ENCODE measurements at regions not wholly inside any gene's neighbourhood (a gene's known extent, or its start where the extent isn't known, plus 50 kb on each side); places are given as distances from the start of the nearest gene placed in this dataset.
"Not testable (repeated sequence)": the region's sequence is repeated elsewhere in the genome, so short reads cannot be mapped to it uniquely, and the experiment has no call there.

DNA sequence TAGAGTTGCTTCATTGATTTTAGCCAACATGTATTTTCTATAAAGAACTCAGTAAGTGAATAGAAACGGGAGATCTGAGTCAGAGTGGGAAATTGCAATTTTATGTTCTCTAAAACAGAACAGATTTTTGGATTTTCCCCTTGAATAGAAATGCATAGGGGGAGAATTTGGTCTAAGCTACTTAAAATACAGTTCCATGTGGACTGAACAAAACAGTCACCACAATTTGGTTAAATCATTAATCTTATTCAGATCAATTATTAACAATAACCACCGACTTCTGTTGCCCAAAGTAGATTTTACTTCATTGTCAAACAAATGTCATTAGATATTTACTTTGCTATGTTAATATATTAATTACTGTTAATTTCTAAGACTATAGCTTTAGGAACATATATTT lies 107.7 kb downstream of the SCG2 start:
- Histone ChIP-seq H3K36me3 (replicated peaks in 1 of 2; ENCODE audit: control insufficient read depth in 1 of 2, insufficient read depth in 2 of 2, low read length in 2 of 2) (no peaks in the 10 kb centered on the region), H3K4me3 (replicated peaks in 1 of 3; ENCODE audit: low read depth in 2 of 3, low read length in 3 of 3) (no peak overlapping the region), H3K27me3 (ENCODE audit: control insufficient read depth in 2 of 2, insufficient read depth in 2 of 2, low read length in 2 of 2) (no peaks in the 10 kb centered on the region), H3K9me3 (replicated peaks in 1 of 2; ENCODE audit: control insufficient read depth in 1 of 2, insufficient read depth in 1 of 2, low read length in 2 of 2) (no peaks in the 10 kb centered on the region), H3K9ac (ENCODE audit: insufficient read depth, low read length, poor library complexity, severe bottlenecking) (no peak overlapping the region), H3K79me2 (ENCODE audit: insufficient read depth, low read length) (no peaks in the 10 kb centered on the region), H4K20me1 (ENCODE audit: insufficient read depth, low read length) (no peaks in the 10 kb centered on the region), H2AFZ (ENCODE audit: insufficient read depth, low read depth, low read length, poor library complexity, severe bottlenecking) (no peak overlapping the region), H3K4me2 (replicated peaks; ENCODE audit: extremely low read depth, low read length, poor library complexity, severe bottlenecking) (no peak overlapping the region), H3K4me1 (ENCODE audit: control insufficient read depth in 1 of 2, insufficient read depth in 2 of 2, low read length in 2 of 2) (no peaks in the 10 kb centered on the region), H3K27ac (ENCODE audit: low read depth in 1 of 2, low read length in 2 of 2) (no peak overlapping the region)
- no peak for TF ChIP-seq CTCF (IDR thresholded peaks at IDR 0.05)
- Mint-ChIP-seq H3K9me3 (peaks cover 0 to 13% (median 3%) of the 10 kb centered on the region in 7 donors), H3K27me3 (ENCODE audit: low read depth in 3 of 3) (peaks cover 0 to 1% (median 0%) of the 10 kb centered on the region in 3 donors), H3K36me3 (no peaks in the 10 kb centered on the region), H3K4me1 (no peaks in the 10 kb centered on the region), H3K27ac (no peak overlapping the region), H3K4me3 (no peak overlapping the region)
- intact Hi-C loops (cut with micrococcal nuclease) = no loop called here
- DNase-seq = no peak
- no CpG with 5 or more reads among the region's 2 CpGs for WGBS (ENCODE audit: insufficient coverage)

DNA sequence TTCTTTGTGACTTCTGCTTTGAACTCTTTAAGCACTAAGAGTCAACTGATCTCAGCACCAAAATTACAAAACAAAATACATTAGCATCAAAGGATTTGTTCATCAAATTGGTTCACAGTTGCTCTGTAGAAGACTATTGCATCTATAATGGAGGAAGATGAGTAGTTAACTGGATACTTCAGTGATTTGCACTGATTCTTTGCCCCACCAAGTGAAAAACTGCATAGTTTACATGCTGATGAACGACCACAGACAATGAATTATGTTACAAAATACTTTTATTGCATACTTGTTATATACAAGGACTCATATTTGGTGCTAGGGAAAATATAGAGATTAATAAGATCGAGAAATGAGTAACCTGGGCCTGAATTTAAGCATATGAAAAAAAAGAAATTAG lies 107.2 kb downstream of the SCG2 start:
- Histone ChIP-seq H3K79me2 (ENCODE audit: insufficient read depth, low read length) (no peaks in the 10 kb centered on the region), H3K27me3 (ENCODE audit: control insufficient read depth in 2 of 2, insufficient read depth in 2 of 2, low read length in 2 of 2) (no peaks in the 10 kb centered on the region), H3K36me3 (replicated peaks in 1 of 2; ENCODE audit: control insufficient read depth in 1 of 2, insufficient read depth in 2 of 2, low read length in 2 of 2) (no peaks in the 10 kb centered on the region), H3K27ac (ENCODE audit: low read depth in 1 of 2, low read length in 2 of 2) (no peak overlapping the region), H3K4me3 (replicated peaks in 1 of 3; ENCODE audit: low read depth in 2 of 3, low read length in 3 of 3) (no peak overlapping the region), H3K9me3 (replicated peaks in 1 of 2; ENCODE audit: control insufficient read depth in 1 of 2, insufficient read depth in 1 of 2, low read length in 2 of 2) (no peaks in the 10 kb centered on the region), H2AFZ (ENCODE audit: insufficient read depth, low read depth, low read length, poor library complexity, severe bottlenecking) (no peak overlapping the region), H3K4me1 (ENCODE audit: control insufficient read depth in 1 of 2, insufficient read depth in 2 of 2, low read length in 2 of 2) (no peaks in the 10 kb centered on the region), H3K4me2 (replicated peaks; ENCODE audit: extremely low read depth, low read length, poor library complexity, severe bottlenecking) (no peak overlapping the region), H3K9ac (ENCODE audit: insufficient read depth, low read length, poor library complexity, severe bottlenecking) (no peak overlapping the region), H4K20me1 (ENCODE audit: insufficient read depth, low read length) (no peaks in the 10 kb centered on the region)
- Mint-ChIP-seq H3K36me3 (no peaks in the 10 kb centered on the region), H3K9me3 (peaks cover 0 to 13% (median 3%) of the 10 kb centered on the region in 7 donors), H3K4me3 (no peak overlapping the region), H3K27me3 (ENCODE audit: low read depth in 3 of 3) (peaks cover 0 to 1% (median 0%) of the 10 kb centered on the region in 3 donors), H3K27ac (no peak overlapping the region), H3K4me1 (no peaks in the 10 kb centered on the region)
- DNase-seq = no peak
- intact Hi-C loops (cut with micrococcal nuclease) = no loop called here
- no peak for TF ChIP-seq CTCF (IDR thresholded peaks at IDR 0.05)
- WGBS (ENCODE audit: insufficient coverage) = no CpG with 5 or more reads among the region's 2 CpGs

DNA sequence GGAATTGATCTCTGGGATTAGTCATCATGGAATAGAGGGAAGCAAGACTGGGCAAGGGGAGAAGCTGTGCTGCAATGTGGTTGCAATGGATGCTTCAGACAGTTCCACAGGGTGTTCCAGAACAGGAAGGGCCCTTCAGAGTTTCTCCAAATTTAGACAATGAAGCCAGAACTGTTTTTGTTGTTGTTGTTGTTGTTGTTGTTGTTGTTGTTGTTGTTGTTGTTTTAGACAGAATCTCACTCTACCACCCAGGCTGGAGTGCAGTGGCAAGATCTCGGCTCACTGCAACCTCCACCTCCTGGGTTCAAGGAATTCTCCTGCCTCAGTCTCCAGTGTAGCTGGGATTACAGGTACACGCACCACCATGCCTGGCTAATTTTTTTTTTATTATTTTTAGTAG lies 105.3 kb downstream of the SCG2 start:
- H3K9ac ChIP-seq (ENCODE audit: insufficient read depth, low read length, poor library complexity, severe bottlenecking); H3K4me2 ChIP-seq (replicated peaks; ENCODE audit: extremely low read depth, low read length, poor library complexity, severe bottlenecking); H3K9me3 Mint-ChIP-seq; H3K36me3 Mint-ChIP-seq; H3K27ac Mint-ChIP-seq; intact Hi-C loops (cut with micrococcal nuclease); H3K4me1 ChIP-seq (ENCODE audit: control insufficient read depth in 1 of 2, insufficient read depth in 2 of 2, low read length in 2 of 2); H2AFZ ChIP-seq (ENCODE audit: insufficient read depth, low read depth, low read length, poor library complexity, severe bottlenecking); H3K79me2 ChIP-seq (ENCODE audit: insufficient read depth, low read length); H4K20me1 ChIP-seq (ENCODE audit: insufficient read depth, low read length); H3K27me3 ChIP-seq (ENCODE audit: control insufficient read depth in 2 of 2, insufficient read depth in 2 of 2, low read length in 2 of 2); H3K9me3 ChIP-seq (replicated peaks in 1 of 2; ENCODE audit: control insufficient read depth in 1 of 2, insufficient read depth in 1 of 2, low read length in 2 of 2); DNase-seq; H3K27ac ChIP-seq (ENCODE audit: low read depth in 1 of 2, low read length in 2 of 2); H3K36me3 ChIP-seq (replicated peaks in 1 of 2; ENCODE audit: control insufficient read depth in 1 of 2, insufficient read depth in 2 of 2, low read length in 2 of 2); H3K4me3 ChIP-seq (replicated peaks in 1 of 3; ENCODE audit: low read depth in 2 of 3, low read length in 3 of 3); H3K27me3 Mint-ChIP-seq (ENCODE audit: low read depth in 3 of 3); H3K4me3 Mint-ChIP-seq; H3K4me1 Mint-ChIP-seq: not testable (repeated sequence)
- WGBS (ENCODE audit: insufficient coverage) = 92% methylated on average over 2 of the region's 2 CpGs
